ENCODE measurements at regions not wholly inside any gene's neighbourhood (a gene's known extent, or its start where the extent isn't known, plus 50 kb on each side); places are given as distances from the start of the nearest gene placed in this dataset.
A peak's percentile ranks its signal among the peaks of the same experiment; 100 is the strongest.

DNA sequence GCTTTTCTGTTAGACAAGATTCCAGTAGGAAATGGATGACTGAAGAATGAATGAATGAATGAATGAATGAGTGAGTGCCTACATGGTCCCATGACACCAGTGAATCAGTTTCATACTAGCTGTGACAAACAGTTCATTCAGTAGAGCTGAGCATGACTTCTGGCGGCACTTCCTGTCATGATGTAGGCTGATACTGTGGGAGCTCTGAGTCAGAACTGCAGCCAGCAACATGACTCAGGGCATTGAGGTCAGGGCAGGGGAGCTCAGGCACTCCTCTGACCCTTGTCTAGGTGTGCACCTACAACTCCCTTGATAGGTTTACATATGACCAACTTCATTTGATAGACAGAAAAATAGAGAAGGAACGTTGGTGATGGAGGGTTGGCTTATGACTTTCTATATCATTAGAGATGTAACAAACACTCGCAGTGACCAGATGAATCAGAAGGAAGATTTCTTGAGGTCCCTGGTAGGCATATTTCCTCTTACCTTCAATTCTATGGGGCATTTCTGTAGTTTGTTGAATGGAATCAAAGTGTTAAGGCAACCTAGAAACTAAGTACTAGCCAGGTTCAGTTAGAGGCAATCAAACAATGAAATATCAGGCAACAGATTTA is 139.3 kb upstream of the ARHGAP5 start:
- DNase-seq = peak; percentile 31 to 90 (median 79)
- no peaks in the 10 kb centered on the region for H3K27me3 ChIP-seq
- no peaks in the 10 kb centered on the region for H3K9me3 ChIP-seq
- no peak overlapping the region for H3K4me3 ChIP-seq
- H3K27ac ChIP-seq = peak overlapping the region in 3 of 4 donors; percentile 32 to 85 (median 54)
- peak in 1 of 2 donors; percentile 54 for TF ChIP-seq POLR2A (IDR thresholded peaks at IDR 0.05)
- TF ChIP-seq, protein P1, sequence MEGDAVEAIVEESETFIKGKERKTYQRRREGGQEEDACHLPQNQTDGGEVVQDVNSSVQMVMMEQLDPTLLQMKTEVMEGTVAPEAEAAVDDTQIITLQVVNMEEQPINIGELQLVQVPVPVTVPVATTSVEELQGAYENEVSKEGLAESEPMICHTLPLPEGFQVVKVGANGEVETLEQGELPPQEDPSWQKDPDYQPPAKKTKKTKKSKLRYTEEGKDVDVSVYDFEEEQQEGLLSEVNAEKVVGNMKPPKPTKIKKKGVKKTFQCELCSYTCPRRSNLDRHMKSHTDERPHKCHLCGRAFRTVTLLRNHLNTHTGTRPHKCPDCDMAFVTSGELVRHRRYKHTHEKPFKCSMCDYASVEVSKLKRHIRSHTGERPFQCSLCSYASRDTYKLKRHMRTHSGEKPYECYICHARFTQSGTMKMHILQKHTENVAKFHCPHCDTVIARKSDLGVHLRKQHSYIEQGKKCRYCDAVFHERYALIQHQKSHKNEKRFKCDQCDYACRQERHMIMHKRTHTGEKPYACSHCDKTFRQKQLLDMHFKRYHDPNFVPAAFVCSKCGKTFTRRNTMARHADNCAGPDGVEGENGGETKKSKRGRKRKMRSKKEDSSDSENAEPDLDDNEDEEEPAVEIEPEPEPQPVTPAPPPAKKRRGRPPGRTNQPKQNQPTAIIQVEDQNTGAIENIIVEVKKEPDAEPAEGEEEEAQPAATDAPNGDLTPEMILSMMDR (IDR thresholded peaks at IDR 0.05) = peak in 1 of 6 experiments; percentile 9
- H3K4me1 ChIP-seq = peaks cover 0 to 18% (median 2%) of the 10 kb centered on the region in 4 donors
- no peaks in the 10 kb centered on the region for H3K36me3 ChIP-seq

DNA sequence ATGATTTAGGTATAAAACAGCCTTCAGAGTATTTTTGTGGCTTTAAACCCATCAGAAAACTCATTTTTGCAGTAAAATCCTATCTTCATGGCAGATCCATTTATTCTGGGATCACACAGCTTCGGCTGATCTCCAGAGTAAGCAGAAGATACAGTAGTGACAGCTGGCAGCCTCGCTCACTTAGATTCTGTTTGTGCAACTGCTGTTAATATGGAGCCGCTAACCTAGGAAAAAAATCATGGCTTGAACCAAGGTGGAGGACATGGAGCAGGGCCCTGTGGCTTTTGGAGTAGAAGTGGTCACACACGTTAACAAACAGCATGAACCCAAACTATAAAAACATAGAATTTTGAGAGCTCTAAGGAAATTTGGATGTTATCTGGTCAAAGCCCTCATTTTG is 137.2 kb upstream of the ARHGAP5 start:
- Histone ChIP-seq H3K9me3 (no peaks in the 10 kb centered on the region), H3K36me3 (no peaks in the 10 kb centered on the region), H3K4me1 (peaks cover 2 to 23% (median 3%) of the 10 kb centered on the region in 4 donors), H3K27me3 (no peaks in the 10 kb centered on the region), H3K4me3 (no peak overlapping the region), H3K27ac (no peak overlapping the region)
- TF ChIP-seq, protein P1 (IDR thresholded peaks at IDR 0.05) = no peak
- no peak for TF ChIP-seq POLR2A (IDR thresholded peaks at IDR 0.05)
- DNase-seq = no peak

DNA sequence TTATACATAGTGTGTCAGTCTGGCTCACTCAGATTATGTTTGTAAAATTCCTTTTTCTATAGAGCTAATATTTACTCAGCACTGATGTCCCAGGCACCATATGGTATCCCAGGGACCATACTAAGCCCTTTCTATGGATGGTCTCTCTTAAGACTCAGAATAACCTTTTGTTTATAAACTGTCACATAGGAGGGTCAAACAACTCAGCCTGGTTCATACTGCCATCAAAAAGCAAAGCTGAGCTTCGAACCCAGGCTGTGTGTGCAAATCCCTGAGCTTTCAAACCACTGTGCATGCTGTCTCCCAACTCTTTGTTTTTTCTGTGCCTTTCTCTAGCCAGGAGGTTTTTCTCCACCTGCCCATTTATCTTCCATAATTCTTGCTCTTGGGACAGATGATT is 135.6 kb upstream of the ARHGAP5 start:
- Histone ChIP-seq H3K36me3 (no peaks in the 10 kb centered on the region), H3K4me3 (no peak overlapping the region), H3K4me1 (peaks cover 0 to 14% (median 8%) of the 10 kb centered on the region in 4 donors), H3K9me3 (no peaks in the 10 kb centered on the region), H3K27ac (no peak overlapping the region), H3K27me3 (no peaks in the 10 kb centered on the region)
- no peak for DNase-seq
- TF ChIP-seq, protein P1 (IDR thresholded peaks at IDR 0.05) = no peak
- no peak for TF ChIP-seq POLR2A (IDR thresholded peaks at IDR 0.05)

DNA sequence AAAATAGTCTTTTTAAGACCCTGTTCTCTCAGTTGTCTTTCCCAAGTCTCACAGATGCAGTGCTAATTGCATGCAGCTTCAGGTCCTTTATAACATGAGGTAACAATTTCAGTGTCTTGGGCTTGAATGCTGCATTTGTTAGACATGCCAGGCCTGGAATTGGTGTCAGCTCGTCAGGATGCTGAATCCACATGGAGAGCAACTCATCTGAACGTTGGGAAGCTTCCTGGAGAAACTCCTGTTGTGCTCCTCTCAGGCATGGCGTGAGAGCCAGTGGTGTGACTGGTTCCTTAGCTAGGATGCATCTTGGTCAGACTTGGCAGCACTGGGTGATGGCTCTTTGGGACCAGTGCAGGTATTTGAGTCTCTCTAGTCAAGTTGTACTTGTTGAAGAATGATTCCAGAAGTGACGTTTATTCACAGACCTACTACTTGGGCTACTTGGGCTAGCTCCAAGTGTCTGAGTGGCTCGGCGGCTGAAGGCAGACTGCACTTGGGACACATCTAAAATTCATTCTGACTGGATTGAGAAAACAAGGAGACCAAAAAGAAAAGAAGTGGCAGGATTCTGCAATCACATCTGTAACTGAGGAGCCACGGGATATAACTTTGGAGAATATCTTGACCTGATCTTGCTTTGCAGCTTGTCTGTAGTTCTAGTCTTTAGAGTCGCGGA is 134.8 kb upstream of the ARHGAP5 start:
- no peaks in the 10 kb centered on the region for H3K36me3 ChIP-seq
- H3K9me3 ChIP-seq = no peaks in the 10 kb centered on the region
- TF ChIP-seq, protein P1 (IDR thresholded peaks at IDR 0.05) = no peak
- no peak for TF ChIP-seq POLR2A (IDR thresholded peaks at IDR 0.05)
- DNase-seq = no peak
- H3K4me1 ChIP-seq = peaks cover 0 to 14% (median 8%) of the 10 kb centered on the region in 4 donors
- no peaks in the 10 kb centered on the region for H3K27me3 ChIP-seq
- no peak overlapping the region for H3K4me3 ChIP-seq
- no peak overlapping the region for H3K27ac ChIP-seq

DNA sequence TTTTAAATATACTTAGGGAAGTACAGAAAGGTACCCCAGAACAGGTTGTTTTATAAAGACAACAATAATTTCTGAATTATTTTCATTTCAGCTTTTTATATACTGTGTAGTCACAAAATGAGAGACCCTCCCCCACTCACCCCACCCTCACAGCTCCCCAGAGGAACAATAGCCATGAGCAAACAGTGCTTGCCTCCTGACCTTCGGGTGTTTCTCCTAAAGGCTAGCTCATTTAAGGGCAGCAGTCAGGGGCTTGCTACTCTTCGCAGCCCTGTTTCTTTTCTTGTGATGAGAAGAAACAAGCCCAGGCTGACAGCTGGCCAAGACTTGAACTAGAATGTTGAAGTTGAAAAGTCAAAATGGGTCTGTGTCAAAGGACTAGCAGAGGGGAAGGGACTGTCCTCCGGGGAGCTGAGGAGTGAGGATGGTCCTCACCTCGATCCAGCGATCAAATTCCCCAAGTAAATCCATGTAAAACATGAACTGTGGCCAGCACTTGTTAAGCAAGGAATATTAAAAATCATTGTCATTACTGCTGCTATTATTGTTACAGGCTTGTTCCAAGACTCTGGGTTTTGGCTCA is 133.8 kb upstream of the ARHGAP5 start:
- Histone ChIP-seq H3K27ac (peak overlapping the region in 3 of 4 donors; percentile 75 to 98 (median 97)), H3K4me3 (no peak overlapping the region), H3K4me1 (peaks cover 0 to 14% (median 8%) of the 10 kb centered on the region in 4 donors), H3K36me3 (no peaks in the 10 kb centered on the region), H3K27me3 (no peaks in the 10 kb centered on the region), H3K9me3 (no peaks in the 10 kb centered on the region)
- DNase-seq = no peak
- TF ChIP-seq, protein P1 (IDR thresholded peaks at IDR 0.05) = no peak
- no peak for TF ChIP-seq POLR2A (IDR thresholded peaks at IDR 0.05)
